HL-60 (cell line): ENCODE measurements at regions not wholly inside any gene's neighbourhood (a gene's known extent, or its start where the extent isn't known, plus 50 kb on each side); places are given as distances from the start of the nearest gene placed in this dataset.

Experiments used
- DNase-seq, 2 experiments: peaks; one replicate each; pipeline ENCODE4 v3.0.0-alpha.2; 2010 to 2020; ENCODE audit warnings: low read depth in 1 of 2, low spot score in 1 of 2
- H3K27ac ChIP-seq: fragments of 250-450 bp; sonication (Bioruptor Pico); replicated peaks from 2 replicates; pipeline ENCODE4 v1.5.1; 2020; ENCODE audit warnings: mild to moderate bottlenecking, moderate library complexity
- H3K27me3 ChIP-seq: fragments of 250-450 bp; sonication (Bioruptor Pico); 2 replicates; pipeline ENCODE4 v1.5.1; 2021; ENCODE audit warnings: mild to moderate bottlenecking, moderate library complexity; ENCODE audit not compliant: insufficient read depth, poor library complexity, severe bottlenecking
- H3K4me3 ChIP-seq: replicated peaks from 2 replicates; pipeline ENCODE4 v1.5.1; 2011; ENCODE audit warnings: mild to moderate bottlenecking, control low read depth, low read length; ENCODE audit not compliant: insufficient read depth
- GABPA ChIP-seq: IDR thresholded peaks from 2 replicates; pipeline ENCODE4 v1.6.1; 2012; ENCODE audit warnings: low read depth
- POLR2AphosphoS5 ChIP-seq: IDR thresholded peaks from 2 replicates; pipeline ENCODE4 v1.6.1; 2012; ENCODE audit warnings: low read depth
- SPI1 ChIP-seq: IDR thresholded peaks from 2 replicates; pipeline ENCODE4 v1.6.1; 2012; ENCODE audit warnings: low read depth, mild to moderate bottlenecking, borderline replicate concordance
- TF ChIP-seq, protein P1 (sequence below): IDR thresholded peaks from one replicate; pipeline ENCODE4 v1.5.1; 2011; ENCODE audit warnings: low read length, control low read depth, inconsistent platforms; ENCODE audit not compliant: insufficient read depth
- TF ChIP-seq, protein P2 (sequence below): IDR thresholded peaks from 2 replicates; pipeline ENCODE4 v1.6.1; 2012; ENCODE audit warnings: low read depth; ENCODE audit not compliant: insufficient replicate concordance

GRCh38 chr2:64768491-64769005 is 114.8 kb upstream of the SERTAD2 start:
- Histone ChIP-seq H3K27ac (peak overlapping the region; percentile 86), H3K27me3 (no peaks in the 10 kb centered on the region), H3K4me3 (peak overlapping the region; percentile 66)
- TF ChIP-seq, protein P1, sequence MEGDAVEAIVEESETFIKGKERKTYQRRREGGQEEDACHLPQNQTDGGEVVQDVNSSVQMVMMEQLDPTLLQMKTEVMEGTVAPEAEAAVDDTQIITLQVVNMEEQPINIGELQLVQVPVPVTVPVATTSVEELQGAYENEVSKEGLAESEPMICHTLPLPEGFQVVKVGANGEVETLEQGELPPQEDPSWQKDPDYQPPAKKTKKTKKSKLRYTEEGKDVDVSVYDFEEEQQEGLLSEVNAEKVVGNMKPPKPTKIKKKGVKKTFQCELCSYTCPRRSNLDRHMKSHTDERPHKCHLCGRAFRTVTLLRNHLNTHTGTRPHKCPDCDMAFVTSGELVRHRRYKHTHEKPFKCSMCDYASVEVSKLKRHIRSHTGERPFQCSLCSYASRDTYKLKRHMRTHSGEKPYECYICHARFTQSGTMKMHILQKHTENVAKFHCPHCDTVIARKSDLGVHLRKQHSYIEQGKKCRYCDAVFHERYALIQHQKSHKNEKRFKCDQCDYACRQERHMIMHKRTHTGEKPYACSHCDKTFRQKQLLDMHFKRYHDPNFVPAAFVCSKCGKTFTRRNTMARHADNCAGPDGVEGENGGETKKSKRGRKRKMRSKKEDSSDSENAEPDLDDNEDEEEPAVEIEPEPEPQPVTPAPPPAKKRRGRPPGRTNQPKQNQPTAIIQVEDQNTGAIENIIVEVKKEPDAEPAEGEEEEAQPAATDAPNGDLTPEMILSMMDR, result no peak
- TF ChIP-seq SPI1, result peak; percentile 85
- DNase-seq, result no peak

DNA sequence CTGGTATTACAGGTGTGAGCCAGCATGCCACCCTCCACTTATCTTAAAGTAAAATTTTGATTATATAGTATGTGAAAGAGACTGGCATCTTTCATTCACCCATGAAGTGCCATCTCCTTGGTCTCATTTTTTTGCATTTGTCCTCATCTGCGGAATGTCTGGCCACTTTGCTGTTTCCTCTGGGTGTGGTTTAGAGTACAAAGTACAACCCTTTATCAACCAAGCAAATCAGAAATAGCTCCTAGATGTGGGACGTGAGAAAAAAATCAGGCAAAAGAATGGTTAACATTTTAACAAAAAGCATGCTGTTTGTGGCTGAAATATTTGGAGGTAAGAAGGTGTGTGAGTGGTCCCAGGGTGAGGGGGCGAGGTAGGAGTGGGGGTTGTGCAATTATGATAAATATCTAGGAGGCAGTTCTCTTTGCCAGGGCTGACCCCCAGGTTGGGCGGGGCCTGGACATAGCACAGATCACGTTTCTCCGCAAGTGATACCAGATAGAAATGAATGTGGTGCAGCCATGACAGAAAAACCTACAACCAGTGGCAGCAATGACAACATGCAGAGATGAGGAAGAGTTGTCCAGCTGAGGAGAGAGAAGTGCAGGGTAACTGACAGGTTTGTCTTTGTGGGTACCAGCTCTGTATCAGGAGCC is 115.8 kb upstream of the SERTAD2 start:
- Histone ChIP-seq H3K4me3 (no peak overlapping the region), H3K27ac (no peak overlapping the region), H3K27me3 (no peaks in the 10 kb centered on the region)
- DNase-seq, result no peak
- TF ChIP-seq POLR2AphosphoS5, result no peak
- TF ChIP-seq, protein P2, sequence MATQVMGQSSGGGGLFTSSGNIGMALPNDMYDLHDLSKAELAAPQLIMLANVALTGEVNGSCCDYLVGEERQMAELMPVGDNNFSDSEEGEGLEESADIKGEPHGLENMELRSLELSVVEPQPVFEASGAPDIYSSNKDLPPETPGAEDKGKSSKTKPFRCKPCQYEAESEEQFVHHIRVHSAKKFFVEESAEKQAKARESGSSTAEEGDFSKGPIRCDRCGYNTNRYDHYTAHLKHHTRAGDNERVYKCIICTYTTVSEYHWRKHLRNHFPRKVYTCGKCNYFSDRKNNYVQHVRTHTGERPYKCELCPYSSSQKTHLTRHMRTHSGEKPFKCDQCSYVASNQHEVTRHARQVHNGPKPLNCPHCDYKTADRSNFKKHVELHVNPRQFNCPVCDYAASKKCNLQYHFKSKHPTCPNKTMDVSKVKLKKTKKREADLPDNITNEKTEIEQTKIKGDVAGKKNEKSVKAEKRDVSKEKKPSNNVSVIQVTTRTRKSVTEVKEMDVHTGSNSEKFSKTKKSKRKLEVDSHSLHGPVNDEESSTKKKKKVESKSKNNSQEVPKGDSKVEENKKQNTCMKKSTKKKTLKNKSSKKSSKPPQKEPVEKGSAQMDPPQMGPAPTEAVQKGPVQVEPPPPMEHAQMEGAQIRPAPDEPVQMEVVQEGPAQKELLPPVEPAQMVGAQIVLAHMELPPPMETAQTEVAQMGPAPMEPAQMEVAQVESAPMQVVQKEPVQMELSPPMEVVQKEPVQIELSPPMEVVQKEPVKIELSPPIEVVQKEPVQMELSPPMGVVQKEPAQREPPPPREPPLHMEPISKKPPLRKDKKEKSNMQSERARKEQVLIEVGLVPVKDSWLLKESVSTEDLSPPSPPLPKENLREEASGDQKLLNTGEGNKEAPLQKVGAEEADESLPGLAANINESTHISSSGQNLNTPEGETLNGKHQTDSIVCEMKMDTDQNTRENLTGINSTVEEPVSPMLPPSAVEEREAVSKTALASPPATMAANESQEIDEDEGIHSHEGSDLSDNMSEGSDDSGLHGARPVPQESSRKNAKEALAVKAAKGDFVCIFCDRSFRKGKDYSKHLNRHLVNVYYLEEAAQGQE, result no peak
- TF ChIP-seq SPI1, result no peak
- TF ChIP-seq, protein P1, result no peak
- TF ChIP-seq GABPA, result no peak

DNA sequence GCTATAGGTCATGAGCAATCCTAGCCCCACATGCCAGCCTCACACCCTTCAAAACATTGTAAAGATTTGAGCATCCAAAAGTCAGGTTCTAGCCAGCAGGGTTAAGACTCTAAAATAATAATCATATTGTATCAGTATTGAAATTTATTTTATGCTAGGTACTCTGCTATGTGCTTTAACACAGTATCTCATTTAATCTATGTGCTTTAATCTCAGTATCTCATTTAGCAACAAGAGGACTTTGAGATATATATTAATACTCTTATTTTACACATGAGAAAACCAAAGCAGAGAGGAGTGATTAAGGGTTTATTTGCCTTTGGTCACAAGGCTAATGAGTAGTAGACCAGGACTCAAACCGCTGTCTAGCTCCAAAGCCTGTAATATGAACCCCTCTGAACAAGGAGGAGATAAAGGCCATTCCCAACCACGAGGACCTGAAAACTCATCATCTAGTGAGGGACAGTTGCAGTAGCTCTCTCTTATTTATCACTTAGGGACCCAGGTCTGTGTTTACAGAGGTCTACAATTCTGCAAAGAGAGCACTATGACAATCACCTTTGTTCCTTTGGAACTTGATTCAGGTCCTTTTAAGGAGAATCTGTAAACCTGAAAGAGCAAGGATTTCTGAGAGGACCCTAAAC is 116.5 kb upstream of the SERTAD2 start:
- H3K27me3 ChIP-seq, result no peaks in the 10 kb centered on the region
- H3K27ac ChIP-seq, result no peak overlapping the region
- no peak for DNase-seq
- TF ChIP-seq, protein P2, result no peak
- no peak for TF ChIP-seq GABPA
- no peak for TF ChIP-seq SPI1
- no peak for TF ChIP-seq POLR2AphosphoS5
- TF ChIP-seq, protein P1, result no peak
- no peak overlapping the region for H3K4me3 ChIP-seq
